Epidermal melanocyte (primary cell): ENCODE measurements at regions not wholly inside any gene's neighbourhood (a gene's known extent, or its start where the extent isn't known, plus 50 kb on each side); places are given as distances from the start of the nearest gene placed in this dataset.

ENCODE experiments used
- DNase-seq: peaks from one replicate; pipeline ENCODE4 v3.0.0; 2011; ENCODE audit warnings: low spot score; ENCODE audit not compliant: insufficient read length

- no peak for DNase-seq
These were observed 249.0 kb downstream of the TRIB2 start for GRCh38 chr2:12965540-12966269.

GRCh38 chr2:12967804-12968203 is 251.1 kb downstream of the TRIB2 start:
- DNase-seq = no peak

GRCh38 chr2:12968399-12968798 is 251.7 kb downstream of the TRIB2 start:
- DNase-seq = no peak

GRCh38 chr2:12970861-12971260 is 254.1 kb downstream of the TRIB2 start:
- peak; percentile 20 for DNase-seq

- no peak for DNase-seq
These were observed 255.0 kb downstream of the TRIB2 start for GRCh38 chr2:12971581-12972365.

GRCh38 chr2:12978066-12978835 is 261.5 kb downstream of the TRIB2 start:
- DNase-seq = no peak

GRCh38 chr2:12979066-12979465 is 262.3 kb downstream of the TRIB2 start:
- DNase-seq = no peak

GRCh38 chr2:12980817-12981216 is 264.1 kb downstream of the TRIB2 start:
- DNase-seq = no peak

- DNase-seq = no peak
These were observed 265.4 kb downstream of the TRIB2 start for GRCh38 chr2:12982149-12982584.

- no peak for DNase-seq
These were observed 270.5 kb downstream of the TRIB2 start for GRCh38 chr2:12987246-12987645.

- no peak for DNase-seq
These were observed 271.5 kb downstream of the TRIB2 start for GRCh38 chr2:12988279-12988678.

GRCh38 chr2:12990523-12990922 is 273.8 kb downstream of the TRIB2 start:
- DNase-seq = no peak

GRCh38 chr2:12998685-12999084 is 281.9 kb downstream of the TRIB2 start:
- DNase-seq = no peak

- DNase-seq = no peak
These were observed 284.1 kb downstream of the TRIB2 start for GRCh38 chr2:13000664-13001363.

- DNase-seq = no peak
These were observed 284.7 kb downstream of the TRIB2 start for GRCh38 chr2:13001408-13001807.

GRCh38 chr2:13002536-13003331 is 286.0 kb downstream of the TRIB2 start:
- no peak for DNase-seq

- no peak for DNase-seq
These were observed 286.8 kb downstream of the TRIB2 start for GRCh38 chr2:13003500-13003899.

GRCh38 chr2:13005048-13005447 is 288.3 kb downstream of the TRIB2 start:
- no peak for DNase-seq

- DNase-seq = no peak
These were observed 289.1 kb downstream of the TRIB2 start for GRCh38 chr2:13005761-13006335.

GRCh38 chr2:13006426-13006825 is 289.7 kb downstream of the TRIB2 start:
- DNase-seq = no peak
